GM12878 (cell line): ENCODE measurements at regions not wholly inside any gene's neighbourhood (a gene's known extent, or its start where the extent isn't known, plus 50 kb on each side); places are given as distances from the start of the nearest gene placed in this dataset.

Experiments
- CEBPB ChIP-seq, 2 experiments: fragments of 150-350 bp in 1 of 2; IDR thresholded peaks; 2 replicates each; pipeline ENCODE4 v1.6.1; 2012 to 2014; ENCODE audit warnings: low read depth in 2 of 2, low read length in 2 of 2, borderline replicate concordance in 1 of 2, inconsistent platforms in 1 of 2
- EGR1 ChIP-seq, 2 experiments: IDR thresholded peaks; 1 replicate in 1 of 2; 2 replicates in 1 of 2; pipeline ENCODE4 v1.6.1; 2011 to 2012; ENCODE audit warnings: low read depth in 2 of 2, low read length in 2 of 2, borderline replicate concordance in 1 of 2, mild to moderate bottlenecking in 1 of 2, moderate library complexity in 1 of 2
- ETV6 ChIP-seq, 2 experiments: fragments of 450-650 bp in 1 of 2; IDR thresholded peaks in 1 of 2; conservative IDR thresholded peaks in 1 of 2; 2 replicates each; pipeline ENCODE4 v1.6.1; 2014; ENCODE audit warnings: antibody characterized with exemption in 1 of 2, borderline replicate concordance in 1 of 2, low read depth in 1 of 2, mild to moderate bottlenecking in 1 of 2, moderate library complexity in 1 of 2
- HCFC1 ChIP-seq: fragments of 150-350 bp; IDR thresholded peaks from 2 replicates; pipeline ENCODE4 v1.6.1; 2014; ENCODE audit warnings: low read length
- HDAC2 ChIP-seq: fragments of 200-600 bp; sonication (generic); IDR thresholded peaks from 2 replicates; pipeline ENCODE4 v1.6.1; 2017
- HDGF ChIP-seq: fragments of 450-650 bp; IDR thresholded peaks from 2 replicates; pipeline ENCODE4 v1.6.1; 2016; ENCODE audit warnings: antibody characterized with exemption
- MEF2A ChIP-seq: IDR thresholded peaks from 2 replicates; pipeline ENCODE4 v1.6.1; 2011; ENCODE audit warnings: low read depth, mild to moderate bottlenecking, low read length, moderate library complexity; ENCODE audit not compliant: insufficient read depth
- MEF2B ChIP-seq: fragments of 450-650 bp; IDR thresholded peaks from 2 replicates; pipeline ENCODE4 v1.6.1; 2018; ENCODE audit warnings: mild to moderate bottlenecking, moderate library complexity; ENCODE audit not compliant: partially characterized antibody, poor library complexity, severe bottlenecking
- MTA2 ChIP-seq: fragments of 450-650 bp; IDR thresholded peaks from 2 replicates; pipeline ENCODE4 v1.6.1; 2016; ENCODE audit warnings: low read depth, mild to moderate bottlenecking, moderate library complexity
- POLR2AphosphoS2 ChIP-seq: IDR thresholded peaks from 2 replicates; pipeline ENCODE4 v1.6.1; 2011; ENCODE audit warnings: low read depth, mild to moderate bottlenecking, low read length, improper control_type of control experiment, moderate library complexity
- RCOR1 ChIP-seq: conservative IDR thresholded peaks from 2 replicates; pipeline ENCODE4 v1.6.1; 2012; ENCODE audit warnings: low read depth, low read length, improper control_type of control experiment
- SIN3A ChIP-seq: IDR thresholded peaks from 2 replicates; pipeline ENCODE4 v1.6.1; 2012; ENCODE audit warnings: low read depth, low read length, improper control_type of control experiment
- ZNF217 ChIP-seq: fragments of 450-650 bp; IDR thresholded peaks from 2 replicates; pipeline ENCODE4 v1.6.1; 2017; ENCODE audit warnings: antibody characterized with exemption, mild to moderate bottlenecking
- TF ChIP-seq, protein P1 (sequence below): fragments of 450-650 bp; IDR thresholded peaks from 2 replicates; pipeline ENCODE4 v1.6.1; 2017; ENCODE audit warnings: mild to moderate bottlenecking, moderate library complexity
- TF ChIP-seq, protein P2 (sequence below): IDR thresholded peaks from 2 replicates; pipeline ENCODE4 v1.6.1; 2011; ENCODE audit warnings: borderline replicate concordance, low read depth, mild to moderate bottlenecking, moderate library complexity, low read length; ENCODE audit not compliant: insufficient read depth, poor library complexity, severe bottlenecking
- TF ChIP-seq, protein P3 (sequence below): fragments of 450-650 bp; IDR thresholded peaks from 2 replicates; pipeline ENCODE4 v1.6.1; 2014; ENCODE audit warnings: mild to moderate bottlenecking
- TF ChIP-seq, protein P4 (sequence below): IDR thresholded peaks from 2 replicates; pipeline ENCODE4 v1.6.1; 2012; ENCODE audit warnings: low read depth, low read length, improper control_type of control experiment
- TF ChIP-seq, protein P5 (sequence below): IDR thresholded peaks from 2 replicates; pipeline ENCODE4 v1.6.1; 2011; ENCODE audit warnings: low read depth, mild to moderate bottlenecking, low read length, moderate library complexity, borderline replicate concordance; ENCODE audit errors: extremely low read depth

DNA sequence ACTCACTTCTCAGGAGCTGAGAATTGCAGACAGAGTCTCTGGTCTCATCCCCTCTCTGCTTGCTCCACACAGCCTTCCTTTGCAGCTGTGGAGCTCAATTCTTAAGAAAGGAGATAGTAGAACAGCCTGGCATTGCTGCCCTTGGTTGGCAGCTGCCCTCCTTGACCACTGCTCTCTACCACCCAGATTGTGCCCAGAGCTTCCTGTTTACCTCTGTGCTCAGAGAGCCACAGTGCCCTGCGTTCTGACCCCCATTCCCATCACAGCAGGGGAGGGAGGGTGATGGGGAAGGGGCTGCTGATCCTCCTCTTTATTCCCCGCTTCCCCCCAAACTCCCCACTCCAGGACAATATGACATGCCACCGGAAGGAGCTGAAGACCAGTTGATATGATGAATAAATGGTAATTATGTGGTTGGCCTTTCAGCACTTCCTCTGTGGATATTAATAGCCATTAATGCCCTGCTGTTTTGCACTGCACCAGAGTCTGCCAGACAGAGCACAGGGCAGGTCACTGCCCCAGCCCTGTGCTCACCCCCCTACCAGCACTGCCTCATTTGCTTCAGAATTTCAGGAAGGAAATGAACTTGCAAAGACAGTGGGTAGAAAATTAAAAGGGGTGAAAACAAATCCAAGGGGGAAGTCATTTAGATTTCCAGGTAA lies 426.8 kb upstream of the CADM1 start (continued):
- TF ChIP-seq, protein P1, sequence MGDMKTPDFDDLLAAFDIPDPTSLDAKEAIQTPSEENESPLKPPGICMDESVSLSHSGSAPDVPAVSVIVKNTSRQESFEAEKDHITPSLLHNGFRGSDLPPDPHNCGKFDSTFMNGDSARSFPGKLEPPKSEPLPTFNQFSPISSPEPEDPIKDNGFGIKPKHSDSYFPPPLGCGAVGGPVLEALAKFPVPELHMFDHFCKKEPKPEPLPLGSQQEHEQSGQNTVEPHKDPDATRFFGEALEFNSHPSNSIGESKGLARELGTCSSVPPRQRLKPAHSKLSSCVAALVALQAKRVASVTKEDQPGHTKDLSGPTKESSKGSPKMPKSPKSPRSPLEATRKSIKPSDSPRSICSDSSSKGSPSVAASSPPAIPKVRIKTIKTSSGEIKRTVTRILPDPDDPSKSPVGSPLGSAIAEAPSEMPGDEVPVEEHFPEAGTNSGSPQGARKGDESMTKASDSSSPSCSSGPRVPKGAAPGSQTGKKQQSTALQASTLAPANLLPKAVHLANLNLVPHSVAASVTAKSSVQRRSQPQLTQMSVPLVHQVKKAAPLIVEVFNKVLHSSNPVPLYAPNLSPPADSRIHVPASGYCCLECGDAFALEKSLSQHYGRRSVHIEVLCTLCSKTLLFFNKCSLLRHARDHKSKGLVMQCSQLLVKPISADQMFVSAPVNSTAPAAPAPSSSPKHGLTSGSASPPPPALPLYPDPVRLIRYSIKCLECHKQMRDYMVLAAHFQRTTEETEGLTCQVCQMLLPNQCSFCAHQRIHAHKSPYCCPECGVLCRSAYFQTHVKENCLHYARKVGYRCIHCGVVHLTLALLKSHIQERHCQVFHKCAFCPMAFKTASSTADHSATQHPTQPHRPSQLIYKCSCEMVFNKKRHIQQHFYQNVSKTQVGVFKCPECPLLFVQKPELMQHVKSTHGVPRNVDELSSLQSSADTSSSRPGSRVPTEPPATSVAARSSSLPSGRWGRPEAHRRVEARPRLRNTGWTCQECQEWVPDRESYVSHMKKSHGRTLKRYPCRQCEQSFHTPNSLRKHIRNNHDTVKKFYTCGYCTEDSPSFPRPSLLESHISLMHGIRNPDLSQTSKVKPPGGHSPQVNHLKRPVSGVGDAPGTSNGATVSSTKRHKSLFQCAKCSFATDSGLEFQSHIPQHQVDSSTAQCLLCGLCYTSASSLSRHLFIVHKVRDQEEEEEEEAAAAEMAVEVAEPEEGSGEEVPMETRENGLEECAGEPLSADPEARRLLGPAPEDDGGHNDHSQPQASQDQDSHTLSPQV = no peak
- TF ChIP-seq, protein P2, sequence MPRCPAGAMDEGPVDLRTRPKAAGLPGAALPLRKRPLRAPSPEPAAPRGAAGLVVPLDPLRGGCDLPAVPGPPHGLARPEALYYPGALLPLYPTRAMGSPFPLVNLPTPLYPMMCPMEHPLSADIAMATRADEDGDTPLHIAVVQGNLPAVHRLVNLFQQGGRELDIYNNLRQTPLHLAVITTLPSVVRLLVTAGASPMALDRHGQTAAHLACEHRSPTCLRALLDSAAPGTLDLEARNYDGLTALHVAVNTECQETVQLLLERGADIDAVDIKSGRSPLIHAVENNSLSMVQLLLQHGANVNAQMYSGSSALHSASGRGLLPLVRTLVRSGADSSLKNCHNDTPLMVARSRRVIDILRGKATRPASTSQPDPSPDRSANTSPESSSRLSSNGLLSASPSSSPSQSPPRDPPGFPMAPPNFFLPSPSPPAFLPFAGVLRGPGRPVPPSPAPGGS = no peak
- TF ChIP-seq SIN3A (no peak), MTA2 (peak; percentile 74), EGR1 (IDR thresholded peaks at IDR 0.05; ENCODE audit: borderline replicate concordance in 1 of 2, low read depth in 2 of 2, low read length in 2 of 2) (no peak), RCOR1 (no peak), HDGF (no peak; the same call in 1 of the 2 replicates), POLR2AphosphoS2 (no peak), MEF2A (peak; percentile 72; the same call in 1 of the 2 replicates), CEBPB (IDR thresholded peaks at IDR 0.05; ENCODE audit: borderline replicate concordance in 1 of 2, low read depth in 2 of 2, low read length in 2 of 2) (no peak), HCFC1 (no peak), MEF2B (peak; percentile 83), ETV6 (conservative IDR thresholded peaks at IDR 0.05 in 1 of 2, IDR thresholded peaks at IDR 0.05 in 1 of 2; ENCODE audit: borderline replicate concordance in 1 of 2, low read depth in 1 of 2) (no peak), HDAC2 (no peak), ZNF217 (no peak)
- TF ChIP-seq, protein P3, sequence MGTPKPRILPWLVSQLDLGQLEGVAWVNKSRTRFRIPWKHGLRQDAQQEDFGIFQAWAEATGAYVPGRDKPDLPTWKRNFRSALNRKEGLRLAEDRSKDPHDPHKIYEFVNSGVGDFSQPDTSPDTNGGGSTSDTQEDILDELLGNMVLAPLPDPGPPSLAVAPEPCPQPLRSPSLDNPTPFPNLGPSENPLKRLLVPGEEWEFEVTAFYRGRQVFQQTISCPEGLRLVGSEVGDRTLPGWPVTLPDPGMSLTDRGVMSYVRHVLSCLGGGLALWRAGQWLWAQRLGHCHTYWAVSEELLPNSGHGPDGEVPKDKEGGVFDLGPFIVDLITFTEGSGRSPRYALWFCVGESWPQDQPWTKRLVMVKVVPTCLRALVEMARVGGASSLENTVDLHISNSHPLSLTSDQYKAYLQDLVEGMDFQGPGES = no peak
- TF ChIP-seq, protein P4, sequence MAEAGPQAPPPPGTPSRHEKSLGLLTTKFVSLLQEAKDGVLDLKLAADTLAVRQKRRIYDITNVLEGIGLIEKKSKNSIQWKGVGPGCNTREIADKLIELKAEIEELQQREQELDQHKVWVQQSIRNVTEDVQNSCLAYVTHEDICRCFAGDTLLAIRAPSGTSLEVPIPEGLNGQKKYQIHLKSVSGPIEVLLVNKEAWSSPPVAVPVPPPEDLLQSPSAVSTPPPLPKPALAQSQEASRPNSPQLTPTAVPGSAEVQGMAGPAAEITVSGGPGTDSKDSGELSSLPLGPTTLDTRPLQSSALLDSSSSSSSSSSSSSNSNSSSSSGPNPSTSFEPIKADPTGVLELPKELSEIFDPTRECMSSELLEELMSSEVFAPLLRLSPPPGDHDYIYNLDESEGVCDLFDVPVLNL = no peak
- TF ChIP-seq, protein P5, sequence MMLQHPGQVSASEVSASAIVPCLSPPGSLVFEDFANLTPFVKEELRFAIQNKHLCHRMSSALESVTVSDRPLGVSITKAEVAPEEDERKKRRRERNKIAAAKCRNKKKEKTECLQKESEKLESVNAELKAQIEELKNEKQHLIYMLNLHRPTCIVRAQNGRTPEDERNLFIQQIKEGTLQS = no peak
